Nephron (organoid): ENCODE measurements at regions not wholly inside any gene's neighbourhood (a gene's known extent, or its start where the extent isn't known, plus 50 kb on each side); places are given as distances from the start of the nearest gene placed in this dataset.

Experiments
- H3K27ac Mint-ChIP-seq, 3 experiments: 2 replicates each; pipeline ENCODE4 v1.8.0; 2020; ENCODE audit warnings: mixed read lengths in 3 of 3, mild to moderate bottlenecking in 2 of 3, moderate library complexity in 1 of 3
- H3K27me3 Mint-ChIP-seq: 2 replicates; pipeline ENCODE4 v1.8.0; 2021; ENCODE audit warnings: low read depth, mild to moderate bottlenecking, moderate library complexity, mixed read lengths
- H3K36me3 Mint-ChIP-seq: 2 replicates; pipeline ENCODE4 v1.8.0; 2020; ENCODE audit warnings: low read depth, mixed read lengths
- H3K4me1 Mint-ChIP-seq: 2 replicates; pipeline ENCODE4 v1.8.0; 2020; ENCODE audit warnings: mixed read lengths
- H3K4me3 Mint-ChIP-seq, 3 experiments: 2 replicates each; pipeline ENCODE4 v1.8.0; 2020; ENCODE audit warnings: mild to moderate bottlenecking in 3 of 3, mixed read lengths in 3 of 3, moderate library complexity in 2 of 3
- H3K9me3 Mint-ChIP-seq: 2 replicates; pipeline ENCODE4 v1.8.0; 2020; ENCODE audit warnings: mixed read lengths
- CTCF ChIP-seq, 3 experiments: fragments of 200-600 bp; sonication (generic); IDR thresholded peaks; one replicate each; pipeline ENCODE4 v1.5.0; 2021; ENCODE audit warnings: antibody characterized with exemption in 3 of 3; ENCODE audit not compliant: unreplicated experiment in 3 of 3

DNA sequence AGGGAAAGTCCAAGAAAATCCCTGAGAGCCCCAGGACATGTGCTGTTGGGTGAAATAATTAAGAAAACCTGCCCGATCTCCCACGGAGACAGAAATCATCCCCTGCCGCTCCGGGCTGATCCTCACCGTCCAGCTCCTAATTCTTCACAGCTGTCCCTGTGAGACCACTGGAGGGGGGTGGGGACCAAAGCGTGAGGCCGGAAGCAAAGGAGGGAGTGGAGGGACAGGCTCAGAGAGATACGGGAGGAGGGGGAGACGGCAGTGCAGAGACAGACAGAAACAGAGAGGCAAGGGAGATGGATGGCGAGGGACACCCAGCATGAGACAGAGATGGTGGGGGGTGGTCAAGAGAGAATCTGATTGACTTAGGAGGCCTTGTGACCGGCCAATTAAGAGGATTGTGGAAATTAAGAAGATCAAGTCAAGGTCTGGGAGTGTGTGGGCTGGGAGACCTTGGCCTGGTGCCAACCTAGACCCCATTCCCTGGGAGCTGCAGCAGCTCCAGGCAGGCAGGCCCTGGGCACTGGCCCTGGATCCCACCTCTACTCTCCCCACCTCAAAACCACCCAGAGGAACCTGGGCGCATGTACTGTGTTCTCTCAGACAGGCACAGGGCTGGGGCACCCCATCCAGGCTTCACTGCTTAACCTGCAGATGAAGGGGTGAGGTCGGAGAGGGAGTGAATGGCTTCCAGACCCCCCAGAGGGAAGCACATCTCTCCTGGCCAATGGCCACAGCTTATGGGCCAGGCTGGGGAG lies 113.2 kb upstream of the ALDH1A3 start:
- Mint-ChIP-seq H3K4me3 (peak overlapping the region in 1 of 3 experiments; percentile 44), H3K27me3 (peaks cover 12% of the 10 kb centered on the region), H3K36me3 (no peaks in the 10 kb centered on the region), H3K9me3 (no peaks in the 10 kb centered on the region), H3K27ac (peak overlapping the region; percentile 48 to 95 (median 69)), H3K4me1 (peaks cover 54% of the 10 kb centered on the region)
- no peak for TF ChIP-seq CTCF (IDR thresholded peaks at IDR 0.05; ENCODE audit: unreplicated experiment in 3 of 3)

DNA sequence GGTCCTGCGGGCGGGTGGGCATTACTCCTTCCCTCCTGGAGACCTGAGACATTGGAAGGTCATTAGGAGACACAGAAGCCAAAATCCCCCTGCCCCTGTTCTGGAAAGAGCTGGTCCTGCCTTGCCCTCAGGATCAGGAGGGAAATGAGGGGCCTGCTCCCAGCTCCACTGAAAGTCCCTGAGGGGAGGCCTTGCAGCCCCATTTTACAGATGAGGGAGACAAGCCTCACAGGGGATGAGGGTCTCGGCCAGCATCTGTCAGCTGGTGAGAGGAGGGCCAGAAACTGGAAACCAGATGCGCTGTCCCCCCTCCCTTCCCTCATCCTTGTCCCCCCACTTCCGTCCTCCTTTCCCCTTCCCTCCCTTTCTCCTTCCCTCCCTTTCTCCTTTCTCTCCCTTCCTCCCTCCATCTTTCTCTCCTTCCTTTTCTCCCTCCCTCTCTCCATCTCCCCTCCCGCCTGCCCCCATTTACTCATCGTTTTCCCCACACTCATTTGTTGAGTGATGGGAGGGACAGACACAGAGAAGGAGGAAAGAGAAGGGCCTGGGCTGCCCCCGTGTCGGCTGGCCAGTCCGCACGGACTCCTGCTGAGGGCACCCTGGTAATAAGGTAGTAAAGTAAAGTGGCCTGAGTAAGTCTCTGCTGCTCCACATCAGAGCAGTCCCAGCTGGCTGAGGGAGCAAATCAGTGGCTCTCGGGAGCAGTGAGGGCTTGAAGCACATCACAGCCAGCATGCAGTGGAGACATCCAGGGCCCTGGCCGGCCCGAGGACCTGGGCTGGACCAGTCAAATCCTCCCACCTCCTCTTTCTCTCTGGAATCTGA lies 112.4 kb upstream of the ALDH1A3 start:
- Mint-ChIP-seq H3K36me3 (no peaks in the 10 kb centered on the region), H3K27me3 (peaks cover 13% of the 10 kb centered on the region), H3K4me1 (peaks cover 57% of the 10 kb centered on the region), H3K4me3 (no peak overlapping the region), H3K9me3 (no peaks in the 10 kb centered on the region), H3K27ac (peak overlapping the region in 1 of 3 experiments; percentile 48)
- TF ChIP-seq CTCF (IDR thresholded peaks at IDR 0.05; ENCODE audit: unreplicated experiment in 3 of 3), result no peak

- no peaks in the 10 kb centered on the region for H3K36me3 Mint-ChIP-seq
- H3K27me3 Mint-ChIP-seq, result peaks cover 12% of the 10 kb centered on the region
- peaks cover 60% of the 10 kb centered on the region for H3K4me1 Mint-ChIP-seq
- H3K4me3 Mint-ChIP-seq, result no peak overlapping the region
- TF ChIP-seq CTCF (IDR thresholded peaks at IDR 0.05; ENCODE audit: unreplicated experiment in 3 of 3), result no peak
- H3K9me3 Mint-ChIP-seq, result peaks cover 4% of the 10 kb centered on the region
- no peak overlapping the region for H3K27ac Mint-ChIP-seq
Observed at GRCh38 chr15:100768501-100768931, 111.1 kb upstream of the ALDH1A3 start.

GRCh38 chr15:100769043-100769974 lies 110.3 kb upstream of the ALDH1A3 start:
- TF ChIP-seq CTCF (IDR thresholded peaks at IDR 0.05; ENCODE audit: unreplicated experiment in 3 of 3), result no peak
- Mint-ChIP-seq H3K36me3 (no peaks in the 10 kb centered on the region), H3K27ac (peak overlapping the region in 2 of 3 experiments; percentile 41 to 93), H3K27me3 (peaks cover 8% of the 10 kb centered on the region), H3K4me3 (no peak overlapping the region), H3K4me1 (peaks cover 54% of the 10 kb centered on the region), H3K9me3 (peaks cover 4% of the 10 kb centered on the region)

DNA sequence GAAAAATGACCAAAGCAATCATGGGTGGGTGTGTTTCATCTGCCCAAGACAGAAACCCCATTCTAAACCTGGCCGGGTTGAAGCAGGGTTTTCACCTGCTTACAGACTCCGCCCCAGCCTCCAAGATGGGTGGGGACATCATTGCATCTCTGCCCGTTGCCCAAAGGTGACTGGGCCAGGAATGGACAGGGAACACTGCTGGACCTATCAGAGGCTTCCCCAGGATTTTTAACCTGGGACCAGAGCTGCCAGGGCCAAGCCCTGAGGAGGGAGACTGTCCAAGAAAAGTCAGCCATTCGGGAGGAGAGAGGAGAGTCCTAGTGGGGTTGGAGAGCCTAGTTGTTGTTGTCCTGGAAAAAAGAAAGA lies 109.7 kb upstream of the ALDH1A3 start:
- TF ChIP-seq CTCF (IDR thresholded peaks at IDR 0.05; ENCODE audit: unreplicated experiment in 3 of 3), result no peak
- Mint-ChIP-seq H3K36me3 (no peaks in the 10 kb centered on the region), H3K27me3 (peaks cover 5% of the 10 kb centered on the region), H3K9me3 (peaks cover 4% of the 10 kb centered on the region), H3K4me3 (no peak overlapping the region), H3K4me1 (peaks cover 50% of the 10 kb centered on the region), H3K27ac (peak overlapping the region in 2 of 3 experiments; percentile 58 to 93)
